HG03442 (cell line): ENCODE measurements at regions not wholly inside any gene's neighbourhood (a gene's known extent, or its start where the extent isn't known, plus 50 kb on each side); places are given as distances from the start of the nearest gene placed in this dataset.

Source experiments
- ATAC-seq: cut with Tn5 transposase; IDR thresholded peaks from one replicate; pipeline ENCODE4 v1.9.1; 2021; ENCODE audit warnings: mild to moderate bottlenecking, moderate library complexity; ENCODE audit not compliant: unreplicated experiment

DNA sequence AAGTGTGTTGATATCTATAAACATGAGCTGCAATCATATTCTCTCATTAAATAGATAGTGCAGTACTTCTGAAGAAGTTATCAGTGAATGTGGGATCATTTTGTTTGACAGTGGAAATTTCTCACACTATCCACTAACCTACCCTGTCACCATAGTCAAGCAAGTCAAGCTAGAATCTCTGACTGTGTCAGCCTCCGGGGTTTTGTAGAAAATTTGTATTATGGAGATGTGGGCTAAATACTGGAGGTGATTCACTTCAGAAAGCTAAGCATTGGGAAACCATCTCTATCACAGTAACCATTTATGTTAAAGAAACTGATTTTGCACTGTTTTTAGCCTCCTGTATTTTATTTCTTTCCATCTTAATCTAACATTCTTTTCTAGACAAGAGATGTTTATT lies 126.6 kb upstream of the CREB1 start:
- no peak for ATAC-seq

DNA sequence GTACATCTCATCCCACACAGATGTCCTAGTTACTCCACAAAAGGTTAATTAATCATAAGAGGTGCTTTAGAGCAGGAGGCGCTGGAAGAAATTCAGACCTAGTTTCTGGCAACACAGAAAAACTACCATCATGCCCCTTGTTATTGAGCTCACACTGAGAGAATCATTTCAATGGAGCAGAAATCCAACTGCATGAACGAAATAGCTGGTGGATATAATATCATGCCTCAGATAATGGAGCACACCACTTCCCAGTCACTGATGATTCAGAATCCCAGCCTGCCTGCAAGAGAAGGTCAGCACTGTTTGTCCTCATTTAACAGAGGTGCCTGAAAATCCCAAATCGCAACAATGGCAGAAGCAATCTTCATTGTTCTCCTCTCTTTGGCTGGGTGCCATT lies 125.8 kb upstream of the CREB1 start:
- no peak for ATAC-seq

DNA sequence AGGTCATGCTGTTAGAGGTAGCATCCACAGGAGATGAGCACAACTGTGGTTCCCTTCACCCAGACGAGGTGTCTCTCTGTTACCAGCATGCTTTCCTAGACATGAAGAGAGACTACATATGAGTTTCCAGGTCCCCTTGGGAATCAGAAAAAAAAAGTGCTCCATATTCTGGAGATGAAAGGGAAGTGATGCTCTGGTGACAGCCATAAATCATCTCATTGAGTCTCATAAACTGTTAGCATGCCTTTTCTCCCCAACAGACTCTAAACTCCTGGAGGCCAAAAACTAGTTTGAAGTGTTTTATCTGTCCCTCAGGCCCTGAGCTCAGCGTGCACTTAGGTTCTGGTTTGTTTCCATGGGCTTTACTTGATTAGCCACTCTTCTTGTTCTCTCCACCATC lies 124.6 kb upstream of the CREB1 start:
- no peak for ATAC-seq

DNA sequence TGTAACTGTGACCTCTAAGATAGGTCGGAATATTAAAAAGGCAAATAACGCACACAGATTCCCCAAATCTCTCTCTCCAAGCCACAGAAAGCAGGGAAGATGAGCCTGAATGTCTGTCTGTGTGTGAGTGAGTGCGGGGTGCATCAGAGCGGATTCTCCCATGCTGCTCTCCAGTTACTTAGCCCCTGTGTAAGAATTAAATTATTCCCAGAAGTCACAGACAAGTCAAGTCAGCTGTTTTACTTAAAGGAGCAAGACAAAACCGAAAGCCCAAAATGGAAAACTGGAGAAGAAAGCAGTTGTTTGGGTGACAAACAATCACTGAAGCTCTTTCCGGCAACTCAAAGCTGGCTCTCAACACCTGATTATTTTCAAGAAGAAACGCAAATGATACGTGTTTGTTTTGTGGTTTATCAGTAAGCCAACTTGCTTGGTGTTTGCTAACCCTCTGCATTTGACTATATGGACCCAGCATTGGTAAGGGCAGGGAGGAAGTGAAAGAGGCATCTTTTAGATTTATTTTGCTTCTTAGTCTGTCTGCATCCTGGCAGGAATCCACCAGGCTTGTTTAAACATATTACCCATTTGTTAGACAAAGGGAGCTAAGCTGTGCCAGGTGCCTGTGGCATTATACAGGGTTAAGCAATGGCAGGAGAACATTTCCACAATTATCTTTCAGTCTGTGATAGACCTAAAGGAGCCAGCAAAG lies 121.5 kb upstream of the CREB1 start:
- ATAC-seq: peak; percentile 92

DNA sequence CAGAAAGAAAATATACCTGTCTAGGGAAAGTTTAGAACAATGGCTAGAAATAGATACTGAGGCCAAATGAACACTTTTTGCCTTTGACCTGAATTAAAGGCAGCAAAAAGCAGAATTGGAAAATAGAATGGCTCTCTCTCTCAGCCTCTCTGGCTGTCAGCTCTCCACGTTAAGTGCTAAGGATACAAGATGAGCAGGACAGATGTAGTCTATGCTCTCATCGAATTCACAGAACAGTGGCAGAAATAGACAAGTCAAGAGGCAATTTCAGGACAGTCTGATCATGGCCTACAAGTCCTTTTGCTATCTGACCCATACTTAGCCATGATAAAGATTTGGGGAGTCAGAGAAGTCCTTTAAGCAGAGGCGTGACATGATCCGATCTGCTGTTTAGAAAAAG lies 120.2 kb upstream of the CREB1 start:
- ATAC-seq: no peak

DNA sequence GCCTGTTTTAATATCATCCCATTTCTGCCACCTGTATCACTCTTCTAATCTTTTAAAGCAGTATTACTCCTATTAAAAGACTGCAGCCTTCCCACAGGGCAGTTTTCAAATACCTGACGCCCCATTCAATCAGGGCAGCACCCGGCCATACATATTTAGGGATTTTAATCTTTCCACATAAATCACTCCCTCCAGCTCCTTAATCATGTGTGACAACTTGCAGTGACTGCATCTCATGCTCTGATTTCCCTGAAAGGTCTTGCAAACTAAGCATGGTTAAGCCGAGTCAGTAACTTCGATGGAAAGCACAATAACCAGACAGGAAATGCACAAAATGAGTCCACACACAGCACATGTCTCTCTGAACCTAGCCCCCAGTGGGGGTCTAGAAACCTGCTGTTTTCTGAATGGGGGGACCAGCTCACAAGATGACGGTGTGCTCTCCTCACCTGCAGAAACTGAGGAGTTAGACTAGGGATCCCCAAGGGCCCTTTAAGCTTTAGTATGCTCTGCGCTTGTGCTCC lies 116.9 kb upstream of the CREB1 start:
- ATAC-seq: no peak

DNA sequence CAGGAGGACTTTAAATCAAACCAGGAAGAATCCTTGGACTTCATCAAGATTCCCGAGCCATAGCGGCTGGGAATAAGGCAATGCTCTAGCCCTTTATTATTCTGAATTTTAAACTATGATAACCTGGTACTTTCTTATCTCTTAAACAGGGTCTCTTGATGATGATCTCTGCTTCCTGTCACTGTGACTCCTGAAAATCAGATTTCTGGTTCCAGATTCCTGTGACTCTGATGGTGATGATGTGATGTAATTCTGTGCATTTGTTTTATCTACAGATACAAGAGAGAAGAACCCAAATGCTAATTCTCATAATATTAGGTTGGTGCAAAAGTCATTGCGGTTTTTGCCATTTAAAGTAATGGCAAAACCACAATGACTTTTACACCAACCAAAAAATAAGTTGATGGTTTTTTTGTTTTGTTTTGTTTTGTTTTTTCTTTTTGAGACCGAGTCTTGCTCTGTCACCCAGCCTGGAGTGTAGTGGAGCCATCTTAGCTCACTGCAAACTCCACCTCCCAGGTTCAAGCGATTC lies 116.3 kb upstream of the CREB1 start:
- ATAC-seq: no peak

DNA sequence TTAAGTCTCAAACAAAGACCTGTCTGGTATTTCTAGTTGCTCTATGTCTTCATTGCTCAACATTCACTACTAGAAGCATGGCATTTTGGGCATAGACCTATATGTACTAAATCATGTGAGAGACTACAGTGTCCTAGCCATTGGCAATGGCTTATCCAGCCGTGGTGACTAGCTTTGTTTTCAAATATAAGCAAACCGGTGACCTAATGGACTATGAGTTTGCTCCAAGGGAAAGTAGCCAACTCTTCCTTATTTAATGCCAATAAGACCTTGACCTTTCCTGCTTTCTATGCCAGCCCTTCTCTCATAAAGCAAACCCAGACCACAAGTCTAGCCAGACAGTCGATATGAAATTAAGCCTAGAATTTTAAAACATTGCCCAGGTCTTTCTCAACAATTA lies 113.7 kb upstream of the CREB1 start:
- no peak for ATAC-seq

DNA sequence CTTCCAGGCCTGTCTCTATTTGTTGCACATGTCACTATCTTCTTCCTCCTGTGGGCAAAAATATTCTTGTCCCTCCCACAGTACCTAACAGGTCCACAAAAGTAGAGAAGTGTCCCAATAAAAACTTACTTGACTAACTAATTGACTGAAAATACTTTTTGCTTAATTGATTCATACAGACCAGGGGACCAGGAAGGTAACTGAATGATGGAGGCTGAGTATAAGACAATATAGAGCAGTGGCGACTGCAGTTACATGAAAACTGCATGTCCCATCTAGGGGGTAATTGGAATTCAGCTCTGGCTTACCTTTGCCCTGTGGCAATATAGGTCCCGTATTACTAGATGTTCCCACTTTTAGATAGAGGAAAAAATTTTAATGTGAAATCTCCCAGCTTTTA lies 112.9 kb upstream of the CREB1 start:
- ATAC-seq: no peak

DNA sequence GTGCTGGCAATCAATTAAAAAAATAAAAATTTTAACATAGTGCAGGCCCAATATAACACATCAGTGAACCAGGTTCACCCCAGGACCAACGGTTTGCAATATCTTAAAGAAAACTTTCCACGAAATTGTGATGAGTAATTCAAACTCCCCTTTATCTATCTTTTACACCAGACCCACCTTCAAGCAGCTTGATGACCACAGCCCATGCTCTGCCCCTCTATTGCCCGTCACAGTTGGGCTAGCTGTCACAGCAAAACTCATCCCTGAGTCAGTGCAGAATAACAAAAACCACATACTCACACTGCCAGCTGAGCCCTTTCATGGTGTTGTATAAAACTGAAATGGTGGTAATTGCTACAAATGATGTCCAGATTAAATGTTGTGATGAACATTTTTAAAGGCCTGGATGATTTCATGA lies 112.5 kb upstream of the CREB1 start:
- ATAC-seq: no peak

DNA sequence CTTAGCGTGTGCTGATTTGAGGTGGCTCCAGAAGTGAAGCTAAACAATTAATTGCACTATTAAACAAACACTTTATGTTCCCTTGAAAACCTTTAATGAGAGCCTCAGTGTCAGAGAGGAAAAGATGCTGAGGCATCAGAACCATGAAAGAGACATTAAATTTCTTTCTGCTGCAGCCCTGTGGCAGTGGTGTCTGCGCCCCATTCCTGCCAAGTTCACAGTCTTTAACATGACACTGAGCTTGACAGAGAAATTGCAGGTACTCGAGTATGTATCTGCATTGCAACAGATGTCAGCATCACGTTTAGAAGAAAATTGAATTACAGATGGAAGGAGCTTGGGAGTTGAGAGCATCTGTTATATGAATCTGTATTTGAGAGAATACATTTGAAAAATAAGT lies 111.3 kb upstream of the CREB1 start:
- ATAC-seq: no peak

DNA sequence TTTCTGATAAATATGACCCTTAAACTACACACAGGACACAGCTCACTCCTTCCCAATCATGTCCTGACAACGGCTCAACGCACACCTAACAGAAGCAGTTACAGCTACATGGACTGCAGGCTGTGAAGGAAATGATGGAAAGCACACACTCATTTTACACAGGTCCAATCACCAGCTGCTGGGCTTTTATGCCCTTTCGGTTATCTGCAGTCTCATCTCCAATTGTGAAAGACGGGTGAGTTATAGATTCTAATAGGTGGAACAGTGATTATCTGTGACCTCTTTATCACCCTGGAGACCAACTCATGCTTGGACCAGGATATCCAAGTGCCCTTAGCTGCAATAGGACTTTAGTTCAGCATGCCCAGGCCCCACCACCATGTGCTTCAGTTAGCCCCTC lies 110.4 kb upstream of the CREB1 start:
- ATAC-seq: no peak

DNA sequence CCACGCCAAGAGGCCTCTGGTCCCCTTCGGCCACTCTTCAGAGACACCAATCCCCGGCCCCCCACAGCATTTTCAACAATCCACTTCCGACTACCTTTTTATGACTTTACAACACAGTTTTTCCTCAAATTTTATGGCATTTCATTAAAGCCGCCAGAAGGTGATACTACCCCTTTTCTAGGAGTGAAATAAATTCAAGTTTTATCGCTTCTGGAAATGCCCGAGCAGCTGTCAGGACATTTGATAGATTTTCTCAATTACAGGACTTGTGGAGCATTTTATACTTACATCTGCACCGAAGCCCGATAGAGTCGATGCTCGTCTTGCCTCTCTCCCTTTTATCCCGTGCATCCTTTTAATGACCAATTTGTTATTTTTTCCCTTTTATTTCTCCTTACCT lies 108.1 kb upstream of the CREB1 start:
- ATAC-seq: no peak

DNA sequence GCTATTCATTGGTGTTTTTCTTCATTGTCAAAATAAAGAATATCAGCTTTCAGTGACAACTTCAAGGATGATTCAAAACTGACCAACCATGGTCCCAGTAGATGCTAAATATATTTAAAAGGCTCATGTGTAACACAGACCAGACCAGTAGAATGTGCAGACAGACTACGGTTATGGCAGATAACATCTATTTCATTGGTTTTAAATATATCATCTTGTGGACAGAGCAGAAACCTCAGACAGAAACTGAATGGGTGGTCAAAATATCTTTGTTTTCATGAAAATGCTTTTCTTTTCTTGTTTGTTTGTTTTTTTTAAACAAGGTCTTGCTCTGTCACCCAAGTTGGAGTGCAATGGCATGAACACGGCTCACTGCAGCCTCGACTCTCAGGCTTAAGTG lies 107.4 kb upstream of the CREB1 start:
- no peak for ATAC-seq

DNA sequence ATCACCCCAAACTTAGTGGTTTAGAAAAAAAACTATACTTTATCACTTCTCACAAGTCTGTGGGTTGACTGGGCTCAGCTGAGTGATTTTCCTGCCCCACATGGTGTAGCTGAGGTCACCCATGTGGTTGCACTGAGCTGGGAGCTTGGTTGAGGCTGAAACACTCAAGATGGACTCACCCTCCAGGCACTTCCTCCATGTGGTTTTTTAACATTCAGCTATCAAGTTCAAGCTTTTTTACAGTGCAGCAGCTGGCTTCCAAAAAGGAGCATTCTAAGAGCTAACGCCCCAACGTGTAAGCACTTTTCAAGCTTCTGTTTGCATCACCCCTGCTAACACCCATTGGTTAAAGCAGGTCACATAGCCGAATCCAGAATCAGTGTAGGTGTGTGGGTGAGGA lies 105.9 kb upstream of the CREB1 start:
- peak; percentile 90 for ATAC-seq

DNA sequence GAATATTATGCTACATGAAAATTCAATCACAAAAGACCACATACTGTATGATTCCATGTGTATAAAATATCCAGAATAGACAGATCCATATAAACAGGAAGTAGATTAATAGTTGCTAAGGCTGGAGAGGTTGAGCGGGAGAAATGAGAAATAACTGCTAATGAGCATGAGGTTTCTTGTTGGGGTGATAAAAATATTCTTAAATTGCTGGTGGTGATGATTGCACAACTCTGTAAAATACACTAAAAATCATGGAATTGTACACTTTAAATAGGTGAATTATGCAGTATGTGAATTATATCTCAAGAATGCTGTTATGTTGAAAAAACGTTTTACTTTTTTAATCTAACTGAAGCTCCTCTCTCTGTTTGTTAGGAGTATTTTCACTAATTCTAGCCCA lies 101.8 kb upstream of the CREB1 start:
- no peak for ATAC-seq

DNA sequence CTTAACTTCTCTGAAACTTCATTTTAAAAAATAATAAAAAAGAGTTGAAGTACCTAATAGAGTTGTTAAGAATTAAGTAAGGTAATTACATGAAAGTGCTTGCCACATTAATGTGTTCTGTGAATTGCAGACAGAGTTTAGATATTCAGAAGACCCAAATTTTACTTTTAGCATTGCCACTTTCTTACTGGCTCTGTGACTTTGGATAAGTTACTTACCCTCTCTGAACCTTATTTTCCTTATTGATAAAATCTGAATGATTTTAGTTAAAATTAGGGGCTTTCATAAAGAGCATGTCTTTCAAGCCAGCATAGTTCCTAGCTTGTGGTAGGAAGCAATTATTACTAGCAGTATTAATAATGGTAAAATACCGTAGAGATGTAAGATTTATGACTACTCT lies 101.2 kb upstream of the CREB1 start:
- ATAC-seq: no peak

DNA sequence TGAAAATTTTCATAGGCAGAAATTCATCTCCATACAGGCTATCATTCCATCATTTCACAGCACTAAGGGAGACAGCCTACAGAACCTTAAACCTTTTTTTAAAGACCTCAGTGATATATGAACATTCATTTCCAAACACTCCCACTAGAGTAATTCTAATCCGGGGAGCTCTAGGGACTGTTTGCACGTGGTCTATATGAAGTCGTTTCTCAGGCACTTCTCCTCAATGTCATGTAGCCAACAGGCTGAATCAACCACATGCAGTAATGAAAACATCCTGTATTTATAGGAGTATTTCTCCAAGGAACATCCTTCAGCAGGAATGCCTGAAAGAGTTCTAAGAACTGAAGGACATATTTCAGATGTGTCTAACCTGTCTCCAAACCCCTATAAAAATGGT lies 97.3 kb upstream of the CREB1 start:
- no peak for ATAC-seq

DNA sequence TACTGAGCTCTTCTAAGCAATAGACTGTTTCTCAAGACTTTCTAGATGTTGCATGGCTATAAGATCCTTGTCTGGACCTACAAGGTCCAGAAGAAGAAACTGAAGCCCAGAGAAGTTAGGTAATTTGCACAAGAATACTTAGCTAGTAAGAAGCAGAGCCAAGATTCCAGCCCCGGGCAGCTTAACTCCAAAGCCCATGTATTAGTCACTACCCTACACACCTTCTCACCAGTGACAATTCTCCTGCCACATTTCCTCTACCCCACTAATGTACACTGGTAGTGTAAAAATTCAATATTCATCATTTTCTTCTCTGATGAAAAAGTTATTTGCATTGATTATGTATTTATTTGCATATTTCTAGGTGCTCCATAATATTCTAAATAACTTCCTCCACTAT lies 95.5 kb upstream of the CREB1 start:
- no peak for ATAC-seq

DNA sequence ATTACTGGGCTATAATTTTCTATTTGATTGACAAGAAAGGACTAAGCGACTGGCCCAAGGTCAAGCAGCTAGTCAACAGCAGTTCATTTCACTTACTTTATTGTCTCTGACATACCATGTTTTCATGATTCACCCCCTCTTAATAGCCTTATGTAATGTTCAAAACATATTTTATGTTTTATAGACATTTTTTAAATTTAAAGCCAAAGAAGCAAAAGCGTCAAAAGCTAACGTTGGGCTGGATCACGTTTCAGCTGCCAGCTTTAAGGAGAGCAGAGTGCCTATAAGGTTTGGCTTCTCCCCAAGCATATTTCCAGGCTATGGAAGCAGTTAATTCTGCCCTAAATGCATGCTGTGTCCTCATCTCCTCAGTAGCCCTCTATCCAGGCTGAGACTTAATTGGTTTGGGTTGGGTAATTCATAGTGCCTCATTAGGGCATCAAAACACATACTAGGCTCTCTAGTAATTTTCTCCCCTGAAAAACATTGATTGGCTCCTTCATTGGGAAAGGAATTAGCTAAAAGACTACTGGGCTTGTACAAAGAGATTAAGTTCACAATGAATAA lies 94.8 kb upstream of the CREB1 start:
- no peak for ATAC-seq

DNA sequence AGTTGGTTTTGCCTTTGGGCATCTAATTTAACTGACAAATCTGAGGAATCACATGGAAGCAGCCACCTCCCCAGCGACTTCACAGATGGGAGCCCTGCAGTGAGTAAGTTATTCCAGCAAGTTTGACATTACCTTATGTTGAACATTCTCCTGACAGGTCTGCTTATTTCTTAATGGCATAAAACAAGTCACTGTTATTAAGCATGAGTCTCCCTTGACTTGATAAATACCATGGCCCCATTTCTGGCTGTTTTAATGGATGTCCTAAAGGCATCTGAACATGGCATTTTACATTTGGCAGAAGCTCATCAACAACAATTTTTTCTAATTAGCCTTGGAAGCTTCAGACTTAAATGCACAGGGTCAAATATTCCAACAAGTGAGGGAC lies 92.6 kb upstream of the CREB1 start:
- ATAC-seq: no peak

DNA sequence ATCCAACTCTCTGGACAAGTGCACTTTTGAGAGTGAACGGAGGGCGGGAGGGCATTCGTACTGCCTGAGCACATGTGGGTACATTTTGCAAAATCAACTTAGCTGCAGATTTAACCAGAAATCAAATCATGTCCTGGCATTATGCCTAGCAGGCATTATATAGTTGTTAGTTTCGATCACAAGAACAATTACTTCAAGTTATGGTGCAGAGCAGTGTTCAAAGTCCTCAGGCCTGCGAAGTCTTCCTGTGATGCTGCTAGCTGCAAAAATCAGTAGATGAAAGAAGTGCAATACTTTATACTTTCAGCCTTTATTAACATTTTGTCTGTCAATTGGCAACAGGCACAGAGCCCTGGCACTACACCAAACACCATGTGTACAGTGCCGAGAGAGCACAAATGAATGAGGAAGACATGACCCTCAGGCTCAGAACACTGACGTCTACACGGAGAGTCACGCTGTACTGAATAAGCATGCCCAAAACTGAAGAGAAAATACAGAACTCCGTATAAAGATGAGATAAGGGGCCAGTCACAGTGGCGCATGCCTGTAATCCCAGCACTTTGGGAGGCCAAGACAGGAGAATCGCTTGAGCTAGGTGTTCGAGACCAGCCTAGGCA lies 92.1 kb upstream of the CREB1 start:
- ATAC-seq: no peak
